A673 (cell line): ENCODE measurements at regions not wholly inside any gene's neighbourhood (a gene's known extent, or its start where the extent isn't known, plus 50 kb on each side); places are given as distances from the start of the nearest gene placed in this dataset.

ENCODE experiments used
- BruUV-seq: library from RNA; stranded (reverse); fragments of 400-500 nt; replicated peaks from 2 replicates; lab custom pipeline; 2021; lab: Mats Ljungman, UMichigan
- CTCF ChIA-PET: fragments of 300-600 bp; sonication (Branson Sonifier 250); formaldehyde crosslinking; loops from one replicate; lab custom pipeline; 2022; ENCODE audit warnings: antibody characterized with exemption; lab: Charles Lee
- POLR2A ChIA-PET: fragments of 300-600 bp; sonication (Branson Sonifier 250); formaldehyde crosslinking; loops from one replicate; lab custom pipeline; 2022; ENCODE audit warnings: antibody characterized with exemption; ENCODE audit not compliant: low non-redundant PET; lab: Charles Lee
- DNase-seq: peaks from one replicate; pipeline ENCODE4 v3.0.0-alpha.2; 2015; ENCODE audit warnings: low spot score
- H3K27ac ChIP-seq: fragments of 200-600 bp; sonication (generic); 2 replicates; pipeline ENCODE4 v1.5.1; 2016; ENCODE audit warnings: mixed run types, low read depth, mild to moderate bottlenecking, mixed read lengths, antibody characterized with exemption, low read length; ENCODE audit not compliant: poor library complexity, severe bottlenecking
- H3K27me3 ChIP-seq: fragments of 200-600 bp; sonication (generic); replicated peaks from 2 replicates; pipeline ENCODE4 v1.6.1; 2017; ENCODE audit warnings: mixed run types, low read depth, mild to moderate bottlenecking, mixed read lengths, antibody characterized with exemption, low read length; ENCODE audit not compliant: insufficient read depth, poor library complexity
- H3K36me3 ChIP-seq: fragments of 200-600 bp; sonication (generic); 2 replicates; pipeline ENCODE4 v1.6.1; 2016; ENCODE audit warnings: mixed run types, mild to moderate bottlenecking, mixed read lengths, antibody characterized with exemption, low read length; ENCODE audit not compliant: insufficient read depth, poor library complexity, severe bottlenecking
- H3K4me1 ChIP-seq: fragments of 200-600 bp; sonication (generic); 2 replicates; pipeline ENCODE4 v1.6.1; 2017; ENCODE audit warnings: mixed run types, mild to moderate bottlenecking, mixed read lengths, antibody characterized with exemption, low read length; ENCODE audit not compliant: insufficient read depth, poor library complexity, severe bottlenecking
- H3K4me3 ChIP-seq: fragments of 200-600 bp; sonication (generic); 2 replicates; pipeline ENCODE4 v1.5.1; 2016; ENCODE audit warnings: low read depth, mixed run types, mild to moderate bottlenecking, mixed read lengths, low read length; ENCODE audit not compliant: poor library complexity, severe bottlenecking
- H3K9me3 ChIP-seq: fragments of 200-600 bp; sonication (generic); 2 replicates; pipeline ENCODE4 v1.6.1; 2016; ENCODE audit warnings: mixed run types, low read depth, mild to moderate bottlenecking, mixed read lengths, antibody characterized with exemption, low read length; ENCODE audit not compliant: poor library complexity, severe bottlenecking
- EZH2 ChIP-seq: fragments of 200-600 bp; sonication (generic); IDR thresholded peaks from 2 replicates; pipeline ENCODE4 v1.6.1; 2017; ENCODE audit warnings: borderline replicate concordance, low read depth, mild to moderate bottlenecking, mixed read lengths, antibody characterized with exemption, low read length; ENCODE audit not compliant: poor library complexity, severe bottlenecking
- intact Hi-C: fragments of 100-400 bp; cut with micrococcal nuclease; formaldehyde crosslinking; loops from one replicate; pipeline ENCODE4 v1.10.0; 2022; ENCODE audit not compliant: unreplicated experiment
- TF ChIP-seq, protein P1 (sequence below): fragments of 300-800, 200-600 bp; sonication (generic); conservative IDR thresholded peaks from 2 replicates; pipeline ENCODE4 v1.5.1; 2017; ENCODE audit warnings: low read depth, mild to moderate bottlenecking, antibody characterized with exemption, low read length, moderate library complexity, mixed read lengths

DNA sequence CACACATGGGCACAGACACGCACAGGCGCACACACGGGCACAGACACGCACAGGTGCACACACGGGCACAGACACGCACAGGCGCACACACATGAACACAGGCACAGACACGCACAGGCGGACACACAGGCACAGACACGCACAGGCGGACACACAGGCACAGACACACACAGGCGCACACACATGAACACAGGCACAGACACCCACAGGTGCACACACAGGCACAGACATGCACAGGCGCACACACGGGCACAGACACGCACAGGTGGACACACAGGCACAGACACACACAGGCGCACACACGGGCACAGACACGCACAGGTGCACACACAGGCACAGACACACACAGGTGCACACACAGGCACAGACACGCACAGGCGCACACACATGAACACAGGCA lies 312.8 kb upstream of the IRX1 start:
- no peak overlapping the region for H3K4me3 ChIP-seq
- ChIA-PET POLR2A (no interaction called here), CTCF (no interaction called here)
- intact Hi-C loops = no loop called here
- no peaks in the 10 kb centered on the region for H3K36me3 ChIP-seq
- DNase-seq = no peak
- no peak overlapping the region for H3K27ac ChIP-seq
- no peaks in the 10 kb centered on the region for H3K27me3 ChIP-seq
- H3K9me3 ChIP-seq = peaks cover 50% of the 10 kb centered on the region
- BruUV-seq = no TSS peak
- H3K4me1 ChIP-seq = no peaks in the 10 kb centered on the region
- TF ChIP-seq, protein P1, sequence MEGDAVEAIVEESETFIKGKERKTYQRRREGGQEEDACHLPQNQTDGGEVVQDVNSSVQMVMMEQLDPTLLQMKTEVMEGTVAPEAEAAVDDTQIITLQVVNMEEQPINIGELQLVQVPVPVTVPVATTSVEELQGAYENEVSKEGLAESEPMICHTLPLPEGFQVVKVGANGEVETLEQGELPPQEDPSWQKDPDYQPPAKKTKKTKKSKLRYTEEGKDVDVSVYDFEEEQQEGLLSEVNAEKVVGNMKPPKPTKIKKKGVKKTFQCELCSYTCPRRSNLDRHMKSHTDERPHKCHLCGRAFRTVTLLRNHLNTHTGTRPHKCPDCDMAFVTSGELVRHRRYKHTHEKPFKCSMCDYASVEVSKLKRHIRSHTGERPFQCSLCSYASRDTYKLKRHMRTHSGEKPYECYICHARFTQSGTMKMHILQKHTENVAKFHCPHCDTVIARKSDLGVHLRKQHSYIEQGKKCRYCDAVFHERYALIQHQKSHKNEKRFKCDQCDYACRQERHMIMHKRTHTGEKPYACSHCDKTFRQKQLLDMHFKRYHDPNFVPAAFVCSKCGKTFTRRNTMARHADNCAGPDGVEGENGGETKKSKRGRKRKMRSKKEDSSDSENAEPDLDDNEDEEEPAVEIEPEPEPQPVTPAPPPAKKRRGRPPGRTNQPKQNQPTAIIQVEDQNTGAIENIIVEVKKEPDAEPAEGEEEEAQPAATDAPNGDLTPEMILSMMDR = no peak
- TF ChIP-seq EZH2 = no peak

DNA sequence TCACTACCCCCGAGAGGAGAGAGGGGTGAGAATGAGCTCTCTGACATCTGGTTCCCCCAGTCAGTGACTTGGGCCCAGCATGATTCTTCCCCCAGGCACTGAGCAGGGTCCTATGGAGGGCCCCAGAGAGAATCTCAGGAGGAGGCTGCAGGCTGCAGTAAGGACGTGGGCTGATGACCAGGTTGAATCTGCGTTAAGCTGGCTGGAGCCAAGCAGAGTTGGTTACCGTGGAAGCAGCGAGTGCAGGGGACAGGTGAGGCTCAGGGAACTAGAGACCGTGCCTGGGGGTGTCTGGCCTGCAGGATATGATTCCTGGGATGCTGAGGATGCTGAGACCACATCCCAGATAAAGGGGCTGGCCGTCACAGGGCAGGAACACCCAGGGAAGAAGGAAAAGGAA lies 314.3 kb upstream of the IRX1 start:
- peaks cover 38% of the 10 kb centered on the region for H3K9me3 ChIP-seq
- ChIA-PET POLR2A (no interaction called here), CTCF (no interaction called here)
- H3K4me3 ChIP-seq = no peak overlapping the region
- no peak for DNase-seq
- TF ChIP-seq, protein P1 = no peak
- TF ChIP-seq EZH2 = no peak
- H3K27ac ChIP-seq = no peak overlapping the region
- no peaks in the 10 kb centered on the region for H3K36me3 ChIP-seq
- H3K4me1 ChIP-seq = no peaks in the 10 kb centered on the region
- intact Hi-C loops = no loop called here
- H3K27me3 ChIP-seq = no peaks in the 10 kb centered on the region
- no TSS peak for BruUV-seq

DNA sequence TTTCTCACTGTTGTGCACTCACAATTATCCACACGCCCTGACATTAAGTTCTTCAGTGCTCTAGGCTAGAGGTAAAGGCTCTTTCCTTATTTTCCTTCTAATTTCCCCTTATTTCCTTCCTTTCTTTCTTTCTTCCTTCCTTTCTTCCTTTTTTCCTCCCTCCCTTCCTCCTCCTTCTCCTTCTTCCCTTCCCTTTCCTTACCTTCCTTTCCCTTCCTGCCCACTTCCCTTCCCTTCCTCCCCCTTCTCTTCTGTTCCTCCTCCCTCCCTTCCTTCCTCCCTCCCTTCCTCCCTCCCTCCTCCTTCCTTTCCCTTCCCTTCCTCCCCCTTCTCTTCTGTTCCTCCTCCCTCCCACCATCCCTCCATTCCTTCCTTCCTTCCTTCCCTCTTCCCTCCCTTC lies 317.0 kb upstream of the IRX1 start:
- intact Hi-C loops = no loop called here
- no TSS peak for BruUV-seq
- DNase-seq = no peak
- CTCF ChIA-PET = no interaction called here
- H3K36me3 ChIP-seq = no peaks in the 10 kb centered on the region
- H3K9me3 ChIP-seq = peaks cover 23% of the 10 kb centered on the region
- no peaks in the 10 kb centered on the region for H3K27me3 ChIP-seq
- TF ChIP-seq, protein P1 = no peak
- no peak for TF ChIP-seq EZH2
- no peaks in the 10 kb centered on the region for H3K4me1 ChIP-seq
- POLR2A ChIA-PET = no interaction called here
- no peak overlapping the region for H3K4me3 ChIP-seq
- H3K27ac ChIP-seq = no peak overlapping the region
